Islet precursor cell (in vitro differentiated cells): ENCODE measurements at regions not wholly inside any gene's neighbourhood (a gene's known extent, or its start where the extent isn't known, plus 50 kb on each side); places are given as distances from the start of the nearest gene placed in this dataset.

Experiments used
- DNase-seq: peaks from one replicate; pipeline ENCODE4 v3.0.0-alpha.2; 2018

GRCh38 chr3:11919390-11919789, 72.7 kb upstream of the TAMM41 start:
- DNase-seq = peak; percentile 30

- DNase-seq = peak; percentile 41
These were observed 77.8 kb upstream of the TAMM41 start for GRCh38 chr3:11924518-11924917.

- no peak for DNase-seq
These were observed 75.8 kb upstream of the SYN2 start for GRCh38 chr3:11928381-11928780.

- DNase-seq = no peak
These were observed 74.7 kb upstream of the SYN2 start for GRCh38 chr3:11929531-11929930.

- DNase-seq = no peak
These were observed 74.1 kb upstream of the SYN2 start for GRCh38 chr3:11930084-11930483.

- no peak for DNase-seq
These were observed 71.6 kb upstream of the SYN2 start for GRCh38 chr3:11932636-11933035.

GRCh38 chr3:11933529-11933928, 70.7 kb upstream of the SYN2 start:
- no peak for DNase-seq

GRCh38 chr3:11944052-11944673, 60.0 kb upstream of the SYN2 start:
- peak; percentile 78 for DNase-seq

GRCh38 chr3:11948331-11948730, 55.9 kb upstream of the SYN2 start:
- DNase-seq = no peak

GRCh38 chr3:11948866-11949265, 55.3 kb upstream of the SYN2 start:
- DNase-seq = no peak

- DNase-seq = no peak
These were observed 54.8 kb upstream of the SYN2 start for GRCh38 chr3:11949351-11949750.

- no peak for DNase-seq
These were observed 53.6 kb upstream of the SYN2 start for GRCh38 chr3:11950576-11950975.

GRCh38 chr3:11953350-11953749, 50.8 kb upstream of the SYN2 start:
- DNase-seq = peak; percentile 88

- no peak for DNase-seq
These were observed 50.4 kb upstream of the SYN2 start for GRCh38 chr3:11953778-11954177.

- DNase-seq = peak; percentile 60
These were observed 49.8 kb upstream of the SYN2 start for GRCh38 chr3:11954312-11954934.
